GM12874 (cell line): ENCODE measurements at regions not wholly inside any gene's neighbourhood (a gene's known extent, or its start where the extent isn't known, plus 50 kb on each side); places are given as distances from the start of the nearest gene placed in this dataset.

Experiments used
- TF ChIP-seq, protein P1 (sequence below): IDR thresholded peaks from 2 replicates; pipeline ENCODE4 v1.5.1; 2011; ENCODE audit warnings: low read depth, mild to moderate bottlenecking, control low read depth, low read length, moderate library complexity; ENCODE audit not compliant: insufficient read depth

DNA sequence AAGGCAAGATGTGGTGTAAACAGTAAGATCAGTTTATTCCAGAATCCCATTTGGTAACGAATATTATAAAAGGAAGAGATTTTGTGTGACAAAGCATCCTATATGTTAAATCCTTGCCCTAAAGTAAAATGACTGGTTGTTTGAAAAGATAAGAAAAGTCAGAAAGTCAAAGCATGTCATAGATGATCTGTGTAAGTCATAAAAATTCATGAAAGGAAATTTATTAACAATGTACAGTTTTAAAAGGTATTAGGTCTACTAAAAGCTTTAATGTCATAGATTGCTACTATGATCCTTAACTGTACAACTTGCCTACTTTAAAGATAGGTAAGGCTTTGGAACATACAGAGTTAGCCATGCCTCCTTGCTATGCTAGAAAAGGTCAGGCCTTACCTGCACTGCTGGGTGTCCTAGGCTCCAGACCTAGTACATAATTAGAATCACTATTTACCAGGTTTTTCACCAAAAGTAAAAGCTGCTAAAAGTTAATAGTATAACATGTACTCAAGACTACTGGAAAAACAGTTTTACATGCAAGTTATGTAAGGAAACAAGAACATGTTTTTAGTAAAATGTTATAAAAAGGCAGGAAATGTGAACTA is 1090.1 kb upstream of the ADGRB3 start:
- TF ChIP-seq, protein P1, sequence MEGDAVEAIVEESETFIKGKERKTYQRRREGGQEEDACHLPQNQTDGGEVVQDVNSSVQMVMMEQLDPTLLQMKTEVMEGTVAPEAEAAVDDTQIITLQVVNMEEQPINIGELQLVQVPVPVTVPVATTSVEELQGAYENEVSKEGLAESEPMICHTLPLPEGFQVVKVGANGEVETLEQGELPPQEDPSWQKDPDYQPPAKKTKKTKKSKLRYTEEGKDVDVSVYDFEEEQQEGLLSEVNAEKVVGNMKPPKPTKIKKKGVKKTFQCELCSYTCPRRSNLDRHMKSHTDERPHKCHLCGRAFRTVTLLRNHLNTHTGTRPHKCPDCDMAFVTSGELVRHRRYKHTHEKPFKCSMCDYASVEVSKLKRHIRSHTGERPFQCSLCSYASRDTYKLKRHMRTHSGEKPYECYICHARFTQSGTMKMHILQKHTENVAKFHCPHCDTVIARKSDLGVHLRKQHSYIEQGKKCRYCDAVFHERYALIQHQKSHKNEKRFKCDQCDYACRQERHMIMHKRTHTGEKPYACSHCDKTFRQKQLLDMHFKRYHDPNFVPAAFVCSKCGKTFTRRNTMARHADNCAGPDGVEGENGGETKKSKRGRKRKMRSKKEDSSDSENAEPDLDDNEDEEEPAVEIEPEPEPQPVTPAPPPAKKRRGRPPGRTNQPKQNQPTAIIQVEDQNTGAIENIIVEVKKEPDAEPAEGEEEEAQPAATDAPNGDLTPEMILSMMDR = no peak

DNA sequence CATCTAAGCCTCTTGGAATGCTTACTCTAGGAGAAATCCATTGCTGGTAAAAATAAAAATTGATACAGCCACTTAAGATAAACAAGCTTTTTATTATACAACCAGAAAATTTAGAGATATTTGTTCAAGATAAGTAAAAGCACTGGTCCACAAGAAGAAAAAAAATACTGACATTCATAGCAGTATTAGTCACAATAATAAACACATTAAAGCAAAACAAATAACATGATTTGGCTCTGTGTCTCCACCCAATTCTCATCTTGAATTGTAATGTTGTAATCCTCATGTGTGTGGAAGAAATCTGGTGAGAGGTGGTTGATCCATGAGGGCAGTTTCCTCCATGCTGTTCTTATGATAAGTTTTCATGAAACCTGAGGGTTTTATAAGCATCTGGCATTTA is 1093.5 kb upstream of the ADGRB3 start:
- TF ChIP-seq, protein P1 = no peak

DNA sequence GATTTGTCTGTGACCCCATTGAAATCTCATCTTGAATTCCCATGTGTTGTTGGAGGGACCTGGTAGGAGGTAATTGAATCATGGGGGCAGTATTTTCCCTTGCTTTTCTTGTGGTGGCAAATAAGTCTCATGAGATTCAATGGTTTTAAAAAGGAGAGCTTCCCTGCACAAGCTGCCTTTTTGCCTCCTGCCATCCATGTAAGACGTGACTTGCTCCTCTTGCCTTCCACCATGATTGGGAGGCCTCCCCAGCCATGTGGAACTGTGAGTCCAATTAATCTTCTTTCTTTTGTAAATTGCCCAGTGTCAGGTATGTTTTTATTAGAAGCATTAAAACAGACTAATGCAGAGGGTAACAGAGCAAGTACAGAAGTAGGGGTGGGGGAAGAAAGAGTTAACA is 1097.0 kb upstream of the ADGRB3 start:
- TF ChIP-seq, protein P1 = no peak

DNA sequence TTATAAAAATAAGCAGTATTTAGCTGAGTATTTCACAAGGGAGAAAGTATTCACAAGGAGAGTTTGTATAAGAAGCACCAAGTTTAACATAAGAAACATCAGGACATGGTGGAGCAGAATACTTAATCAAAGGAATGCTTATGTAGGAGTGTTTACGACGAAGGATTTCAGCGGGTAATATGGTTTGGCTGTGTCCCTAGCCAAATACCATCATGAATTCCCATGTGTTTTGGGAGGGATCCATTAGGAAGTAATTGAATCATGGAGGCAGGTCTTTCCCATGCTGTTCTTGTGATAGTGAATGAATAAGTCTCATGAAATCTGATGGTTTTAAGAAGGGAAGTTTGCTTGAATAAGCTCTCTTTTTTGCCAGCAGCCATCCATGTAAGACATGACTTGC is 1099.1 kb upstream of the ADGRB3 start:
- TF ChIP-seq, protein P1 = no peak

DNA sequence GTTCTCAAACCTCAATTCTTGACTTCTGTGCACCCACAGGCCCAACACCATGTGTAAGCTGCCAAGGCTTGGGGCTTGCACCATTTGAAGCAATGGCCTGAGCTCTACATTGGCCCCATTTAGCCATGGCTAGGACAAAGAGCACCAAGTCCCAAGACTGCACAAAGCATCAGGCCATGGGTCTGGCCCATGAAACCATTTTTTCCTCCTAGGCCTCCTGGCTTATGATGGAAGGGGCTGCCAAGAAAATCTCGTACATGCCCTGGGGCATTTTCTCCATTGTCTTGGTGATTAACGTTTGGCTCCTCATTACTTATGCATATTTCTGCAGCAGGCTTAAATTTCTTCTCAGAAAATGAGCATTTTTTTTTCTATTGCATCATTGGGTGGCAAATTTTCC is 1128.7 kb upstream of the ADGRB3 start:
- TF ChIP-seq, protein P1 = no peak

DNA sequence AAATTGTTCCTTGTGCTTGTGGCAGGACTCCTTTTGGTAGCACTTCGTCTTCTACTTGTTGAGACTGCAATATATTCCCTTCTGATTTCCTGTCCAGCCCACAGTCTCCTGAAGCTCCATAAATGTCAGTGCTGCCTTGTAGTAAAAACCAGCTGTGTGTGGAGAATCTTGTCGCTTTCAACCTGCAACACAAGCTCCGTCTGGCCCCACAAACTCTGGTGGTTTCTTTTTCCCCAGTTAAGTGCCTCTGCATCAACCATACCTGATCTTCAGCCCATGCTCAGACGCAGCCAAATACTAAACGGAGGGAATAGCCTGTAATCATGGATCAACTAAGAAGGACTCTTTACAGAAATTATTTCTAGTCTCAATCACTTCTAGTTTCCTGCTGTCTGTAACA is 1133.3 kb upstream of the ADGRB3 start:
- TF ChIP-seq, protein P1 = no peak

DNA sequence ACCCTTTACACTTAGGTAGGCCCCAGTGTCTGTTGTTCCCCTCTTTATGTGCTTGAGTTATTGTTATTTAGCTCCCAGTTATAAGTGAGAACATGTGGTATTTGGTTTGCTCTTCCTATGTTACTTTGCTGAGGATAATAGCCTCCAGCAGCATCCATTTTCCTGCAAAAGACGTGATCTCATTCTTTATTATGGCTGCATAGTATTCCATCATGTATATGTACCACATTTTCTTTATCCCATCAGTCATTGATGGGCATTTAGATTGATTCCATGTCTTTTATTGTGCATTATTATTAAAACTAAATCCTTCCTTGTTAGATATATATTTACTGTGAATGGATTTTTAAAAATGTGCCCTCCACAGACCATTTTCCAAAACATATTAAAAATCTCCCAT is 1137.3 kb upstream of the ADGRB3 start:
- TF ChIP-seq, protein P1 = no peak
